Lower lobe of right lung (tissue), 2 donors: ENCODE measurements at regions not wholly inside any gene's neighbourhood (a gene's known extent, or its start where the extent isn't known, plus 50 kb on each side); places are given as distances from the start of the nearest gene placed in this dataset.

Experiments used
- ATAC-seq, 2 donors: fragments of 200-7000 bp; cut with Tn5 transposase; one replicate each; pipeline ENCODE4 v1.9.1; 2020 to 2022; ENCODE audit warnings: mild to moderate bottlenecking in 2 of 2, moderate library complexity in 2 of 2
- DNase-seq: peaks from one replicate; pipeline ENCODE4 v3.0.0-alpha.2; 2020
- H3K27ac ChIP-seq: fragments of 200-600 bp; one replicate; pipeline ENCODE4 v1.8.0; 2022
- H3K27me3 ChIP-seq: fragments of 200-600 bp; one replicate; pipeline ENCODE4 v1.8.0; 2022; ENCODE audit warnings: low read depth
- H3K36me3 ChIP-seq: fragments of 200-600 bp; one replicate; pipeline ENCODE4 v1.8.0; 2022; ENCODE audit warnings: mild to moderate bottlenecking
- H3K4me1 ChIP-seq: fragments of 200-600 bp; one replicate; pipeline ENCODE4 v1.8.0; 2022
- H3K4me3 ChIP-seq: fragments of 200-600 bp; one replicate; pipeline ENCODE4 v1.8.0; 2022; ENCODE audit warnings: mild to moderate bottlenecking
- H3K9me3 ChIP-seq: fragments of 200-600 bp; one replicate; pipeline ENCODE4 v1.8.0; 2022
- intact Hi-C: fragments of 100-400 bp; cut with DNase I; formaldehyde crosslinking; loops from one replicate; pipeline ENCODE4 v1.11.0; 2022
- TF ChIP-seq, protein P1 (sequence below): fragments of 200-600 bp; IDR thresholded peaks from one replicate; pipeline ENCODE4 v1.8.0; 2022; ENCODE audit warnings: antibody characterized with exemption, mild to moderate bottlenecking
- donor health status: DM: no; HTN: yes; CAD: no; lungs with severe emphysema.

GRCh38 chr5:17381932-17382331 is 116.1 kb upstream of the TAF11L2 start:
- no peak overlapping the region for H3K4me3 ChIP-seq
- DNase-seq (peak; percentile 78), ATAC-seq (peak; percentile 62 to 83)
- H3K27ac ChIP-seq = no peak overlapping the region
- H3K36me3 ChIP-seq = no peaks in the 10 kb centered on the region
- intact Hi-C loops = no loop called here
- no peaks in the 10 kb centered on the region for H3K27me3 ChIP-seq
- TF ChIP-seq, protein P1, sequence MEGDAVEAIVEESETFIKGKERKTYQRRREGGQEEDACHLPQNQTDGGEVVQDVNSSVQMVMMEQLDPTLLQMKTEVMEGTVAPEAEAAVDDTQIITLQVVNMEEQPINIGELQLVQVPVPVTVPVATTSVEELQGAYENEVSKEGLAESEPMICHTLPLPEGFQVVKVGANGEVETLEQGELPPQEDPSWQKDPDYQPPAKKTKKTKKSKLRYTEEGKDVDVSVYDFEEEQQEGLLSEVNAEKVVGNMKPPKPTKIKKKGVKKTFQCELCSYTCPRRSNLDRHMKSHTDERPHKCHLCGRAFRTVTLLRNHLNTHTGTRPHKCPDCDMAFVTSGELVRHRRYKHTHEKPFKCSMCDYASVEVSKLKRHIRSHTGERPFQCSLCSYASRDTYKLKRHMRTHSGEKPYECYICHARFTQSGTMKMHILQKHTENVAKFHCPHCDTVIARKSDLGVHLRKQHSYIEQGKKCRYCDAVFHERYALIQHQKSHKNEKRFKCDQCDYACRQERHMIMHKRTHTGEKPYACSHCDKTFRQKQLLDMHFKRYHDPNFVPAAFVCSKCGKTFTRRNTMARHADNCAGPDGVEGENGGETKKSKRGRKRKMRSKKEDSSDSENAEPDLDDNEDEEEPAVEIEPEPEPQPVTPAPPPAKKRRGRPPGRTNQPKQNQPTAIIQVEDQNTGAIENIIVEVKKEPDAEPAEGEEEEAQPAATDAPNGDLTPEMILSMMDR = no peak
- H3K4me1 ChIP-seq = no peaks in the 10 kb centered on the region
- no peaks in the 10 kb centered on the region for H3K9me3 ChIP-seq

GRCh38 chr5:17383526-17383925 is 114.5 kb upstream of the TAF11L2 start:
- no peaks in the 10 kb centered on the region for H3K9me3 ChIP-seq
- no peak for ATAC-seq

GRCh38 chr5:17384181-17384580 is 113.8 kb upstream of the TAF11L2 start:
- Histone ChIP-seq H3K4me3 (no peak overlapping the region), H3K27me3 (no peaks in the 10 kb centered on the region), H3K36me3 (no peaks in the 10 kb centered on the region), H3K4me1 (no peaks in the 10 kb centered on the region), H3K27ac (no peak overlapping the region), H3K9me3 (no peaks in the 10 kb centered on the region)
- DNase-seq = no peak
- intact Hi-C loops = no loop called here
- no peak for ATAC-seq
- TF ChIP-seq, protein P1 = no peak

More at GRCh38 chr5:17383526-17383925, 114.5 kb upstream of the TAF11L2 start:
- Histone ChIP-seq H3K27ac (no peak overlapping the region), H3K4me1 (no peaks in the 10 kb centered on the region), H3K4me3 (no peak overlapping the region), H3K27me3 (no peaks in the 10 kb centered on the region), H3K36me3 (no peaks in the 10 kb centered on the region)
- intact Hi-C loops = no loop called here
- no peak for DNase-seq
- TF ChIP-seq, protein P1 = no peak

DNA sequence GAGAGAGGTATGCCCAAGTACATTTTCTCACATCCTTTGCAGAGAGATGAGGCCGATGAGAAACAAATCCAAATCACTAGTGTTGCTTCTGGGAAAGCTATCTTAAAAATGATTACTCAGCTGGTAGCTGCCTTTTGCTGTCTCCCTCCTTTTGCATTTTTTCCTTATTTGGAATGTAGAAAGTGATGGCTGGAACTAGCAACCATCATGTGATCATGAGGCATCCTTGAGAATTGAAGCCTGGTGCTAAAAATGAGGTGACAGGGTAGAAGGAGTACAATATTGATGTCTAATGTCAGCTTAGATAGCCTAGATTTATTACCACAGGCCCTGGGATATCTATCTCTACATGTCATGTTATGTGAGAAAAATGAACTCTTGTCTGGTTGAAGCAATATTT is 109.3 kb upstream of the TAF11L2 start:
- DNase-seq (no peak), ATAC-seq (no peak)
- Histone ChIP-seq H3K27me3 (no peaks in the 10 kb centered on the region), H3K27ac (no peak overlapping the region), H3K4me1 (no peaks in the 10 kb centered on the region), H3K36me3 (no peaks in the 10 kb centered on the region), H3K4me3 (no peak overlapping the region), H3K9me3 (no peaks in the 10 kb centered on the region)
- TF ChIP-seq, protein P1 = no peak
- intact Hi-C loops = no loop called here

- Histone ChIP-seq H3K27me3 (no peaks in the 10 kb centered on the region), H3K36me3 (no peaks in the 10 kb centered on the region), H3K27ac (no peak overlapping the region), H3K4me3 (no peak overlapping the region), H3K9me3 (no peaks in the 10 kb centered on the region), H3K4me1 (no peaks in the 10 kb centered on the region)
- TF ChIP-seq, protein P1 = no peak
- intact Hi-C loops = no loop called here
- ATAC-seq (no peak), DNase-seq (no peak)
These were observed 103.9 kb upstream of the TAF11L2 start for GRCh38 chr5:17394086-17394485.
